ENCODE measurements at regions not wholly inside any gene's neighbourhood (a gene's known extent, or its start where the extent isn't known, plus 50 kb on each side); places are given as distances from the start of the nearest gene placed in this dataset.
A peak's percentile ranks its signal among the peaks of the same experiment; 100 is the strongest.

DNA sequence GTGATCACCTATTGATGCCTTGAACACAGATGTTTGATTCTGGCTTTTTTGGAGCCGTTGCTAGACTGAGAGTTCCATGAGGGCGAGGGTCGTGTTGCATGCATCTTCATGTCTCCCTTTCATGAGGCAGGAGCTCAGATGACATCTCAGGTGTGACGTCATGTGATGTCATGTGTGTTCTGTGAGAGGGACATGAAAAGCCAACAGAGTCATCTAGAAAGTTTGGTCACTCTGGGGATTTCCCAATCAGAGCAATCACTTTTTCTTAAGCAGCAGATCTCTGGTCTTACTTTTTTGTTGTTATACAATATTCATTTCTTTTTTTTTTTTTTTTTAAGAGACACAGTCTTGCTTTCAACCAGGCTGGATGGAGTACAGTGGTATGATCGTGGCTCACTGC lies 411.8 kb downstream of the PREX1 start (continued):
- TF ChIP-seq RAD51 (IDR thresholded peaks at IDR 0.05): peak; percentile 36; the same call in 1 of the 2 replicates
- TF ChIP-seq PAX8 (IDR thresholded peaks at IDR 0.05): no peak
- TF ChIP-seq FOS (IDR thresholded peaks at IDR 0.05; ENCODE audit: borderline replicate concordance, extremely low read depth, insufficient read length): no peak
- TF ChIP-seq SREBF1 (IDR thresholded peaks at IDR 0.05; ENCODE audit: low read length): no peak
- TF ChIP-seq ETV6 (conservative IDR thresholded peaks at IDR 0.05 in 1 of 2, IDR thresholded peaks at IDR 0.05 in 1 of 2; ENCODE audit: borderline replicate concordance in 1 of 2, low read depth in 1 of 2): no peak
- TF ChIP-seq CHD4 (IDR thresholded peaks at IDR 0.05): no peak
- TF ChIP-seq, protein P1, sequence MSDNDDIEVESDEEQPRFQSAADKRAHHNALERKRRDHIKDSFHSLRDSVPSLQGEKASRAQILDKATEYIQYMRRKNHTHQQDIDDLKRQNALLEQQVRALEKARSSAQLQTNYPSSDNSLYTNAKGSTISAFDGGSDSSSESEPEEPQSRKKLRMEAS (IDR thresholded peaks at IDR 0.05; ENCODE audit: low read depth, low read length): no peak
- TF ChIP-seq PAX5 (IDR thresholded peaks at IDR 0.05; ENCODE audit: borderline replicate concordance, low read depth, low read length): no peak
- TF ChIP-seq ESRRA (IDR thresholded peaks at IDR 0.05; ENCODE audit: low read length): no peak
- no peak for TF ChIP-seq CHD2 (IDR thresholded peaks at IDR 0.05; ENCODE audit: borderline replicate concordance, low read depth, low read length)
- no peak for TF ChIP-seq NR2F1 (conservative IDR thresholded peaks at IDR 0.05)

DNA sequence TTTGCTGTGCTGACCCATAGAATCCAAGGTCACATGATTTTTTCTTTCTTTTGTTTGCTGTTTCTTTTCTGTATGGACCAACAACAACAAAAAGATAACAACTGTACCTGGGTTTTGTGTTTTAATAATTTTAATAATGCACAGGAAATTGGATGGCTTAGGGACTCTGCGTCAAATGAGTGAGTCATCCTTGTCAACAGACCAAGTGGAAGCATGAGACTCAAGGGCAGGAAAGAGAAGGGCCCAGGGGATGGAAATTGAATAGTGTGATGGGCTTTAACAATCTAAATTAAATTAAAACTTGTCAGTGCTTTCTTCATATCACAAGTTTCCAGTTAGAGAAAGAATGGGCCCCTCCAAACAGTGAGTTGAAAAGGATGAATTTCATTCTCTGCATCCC lies 413.0 kb downstream of the PREX1 start:
- DNase-seq (ENCODE audit: low read depth, low spot score) (no peak), FAIRE-seq (no peak), ATAC-seq (no peak)
- no peak overlapping the region for H2AFZ ChIP-seq (ENCODE audit: control insufficient read depth, low read depth, low read length)
- no peaks in the 10 kb centered on the region for H3K9me3 ChIP-seq (replicated peaks; ENCODE audit: control insufficient read depth, insufficient read depth, low read length)
- no peak overlapping the region for H3K27ac ChIP-seq (ENCODE audit: control insufficient read depth, insufficient read depth)
- BruUV-seq (replicated peaks): no TSS peak
- ChIA-PET POLR2A (no interaction called here), RAD21 (ENCODE audit: unreplicated experiment) (no interaction called here), SMC1A (ENCODE audit: uncharacterized antibody, unreplicated experiment) (no interaction called here), CTCF (no interaction called here)
- in situ Hi-C loops (cut with MboI): no loop called here
- no peak overlapping the region for H3K4me2 ChIP-seq (ENCODE audit: control insufficient read depth, insufficient read depth)
- no peaks in the 10 kb centered on the region for H3K79me2 ChIP-seq (ENCODE audit: control insufficient read depth, insufficient read depth, low read length)
- WGBS (ENCODE audit: insufficient coverage, insufficient replicate concordance, low lambda C conversion rate, missing lambda C conversion rate): 100% methylated on average over 1 of the region's 1 CpG
- TF ChIP-seq, protein P2, sequence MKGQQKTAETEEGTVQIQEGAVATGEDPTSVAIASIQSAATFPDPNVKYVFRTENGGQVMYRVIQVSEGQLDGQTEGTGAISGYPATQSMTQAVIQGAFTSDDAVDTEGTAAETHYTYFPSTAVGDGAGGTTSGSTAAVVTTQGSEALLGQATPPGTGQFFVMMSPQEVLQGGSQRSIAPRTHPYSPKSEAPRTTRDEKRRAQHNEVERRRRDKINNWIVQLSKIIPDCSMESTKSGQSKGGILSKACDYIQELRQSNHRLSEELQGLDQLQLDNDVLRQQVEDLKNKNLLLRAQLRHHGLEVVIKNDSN (IDR thresholded peaks at IDR 0.05; ENCODE audit: borderline replicate concordance, extremely low read length, insufficient read depth, low read depth, low read length): no peak
- TF ChIP-seq, protein P3, sequence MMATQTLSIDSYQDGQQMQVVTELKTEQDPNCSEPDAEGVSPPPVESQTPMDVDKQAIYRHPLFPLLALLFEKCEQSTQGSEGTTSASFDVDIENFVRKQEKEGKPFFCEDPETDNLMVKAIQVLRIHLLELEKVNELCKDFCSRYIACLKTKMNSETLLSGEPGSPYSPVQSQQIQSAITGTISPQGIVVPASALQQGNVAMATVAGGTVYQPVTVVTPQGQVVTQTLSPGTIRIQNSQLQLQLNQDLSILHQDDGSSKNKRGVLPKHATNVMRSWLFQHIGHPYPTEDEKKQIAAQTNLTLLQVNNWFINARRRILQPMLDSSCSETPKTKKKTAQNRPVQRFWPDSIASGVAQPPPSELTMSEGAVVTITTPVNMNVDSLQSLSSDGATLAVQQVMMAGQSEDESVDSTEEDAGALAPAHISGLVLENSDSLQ (IDR thresholded peaks at IDR 0.05): no peak
- no peak for TF ChIP-seq EZH2 (IDR thresholded peaks at IDR 0.05; ENCODE audit: borderline replicate concordance, control insufficient read depth, low read depth, low read length)
- no peak for TF ChIP-seq NR2F1 (conservative IDR thresholded peaks at IDR 0.05)
- TF ChIP-seq YY1 (IDR thresholded peaks at IDR 0.05; ENCODE audit: low read depth, low read length): no peak
- TF ChIP-seq SPI1 (IDR thresholded peaks at IDR 0.05; ENCODE audit: borderline replicate concordance, insufficient read depth, low read depth, low read length): no peak
- no peaks in the 10 kb centered on the region for H3K4me1 ChIP-seq (ENCODE audit: control insufficient read depth, insufficient read depth, low read length)
- no peaks in the 10 kb centered on the region for H3K36me3 ChIP-seq (ENCODE audit: control insufficient read depth in 2 of 2, insufficient read depth in 2 of 2, low read length in 1 of 2)
- H3K27me3 ChIP-seq (replicated peaks in 1 of 2; ENCODE audit: control insufficient read depth in 2 of 2, insufficient read depth in 2 of 2, low read length in 1 of 2): no peaks in the 10 kb centered on the region; a peak in 1 of 4 replicates
- intact Hi-C loops (cut with micrococcal nuclease; ENCODE audit: unreplicated experiment): no loop called here
- H3K4me3 ChIP-seq: no peak overlapping the region
- H3K9ac ChIP-seq (ENCODE audit: control insufficient read depth, insufficient read depth, low read length): no peak overlapping the region
- H4K20me1 ChIP-seq (ENCODE audit: control insufficient read depth, insufficient read depth): no peaks in the 10 kb centered on the region
